Smooth muscle cell (in vitro differentiated cells): ENCODE measurements at regions not wholly inside any gene's neighbourhood (a gene's known extent, or its start where the extent isn't known, plus 50 kb on each side); places are given as distances from the start of the nearest gene placed in this dataset.

Experiments used
- DNase-seq: peaks from one replicate; lab custom pipeline; 2025; ENCODE audit not compliant: unreplicated experiment; lab: John Stamatoyannopoulos, UW
- H2AFZ ChIP-seq: fragments of 200-600 bp; sonication (generic); 2 replicates; pipeline ENCODE4 v1.6.0; 2016; ENCODE audit warnings: antibody characterized with exemption, low read depth, mild to moderate bottlenecking
- H3F3A ChIP-seq: fragments of 200-600 bp; sonication (generic); 2 replicates; pipeline ENCODE4 v1.6.0; 2017; ENCODE audit warnings: antibody characterized with exemption, low read depth
- H3K27ac ChIP-seq: fragments of 200-600 bp; sonication (generic); 2 replicates; pipeline ENCODE4 v1.5.1; 2016; ENCODE audit warnings: low read depth, mild to moderate bottlenecking
- H3K27me3 ChIP-seq: fragments of 200-600 bp; sonication (generic); 2 replicates; pipeline ENCODE4 v1.6.1; 2016; ENCODE audit warnings: low read depth, mild to moderate bottlenecking
- H3K36me3 ChIP-seq: fragments of 200-600 bp; sonication (generic); 2 replicates; pipeline ENCODE4 v1.5.1; 2016; ENCODE audit warnings: low read depth
- H3K4me1 ChIP-seq: fragments of 200-600 bp; sonication (generic); 2 replicates; pipeline ENCODE4 v1.5.1; 2016; ENCODE audit warnings: low read depth
- H3K4me2 ChIP-seq: fragments of 200-600 bp; sonication (generic); 2 replicates; pipeline ENCODE4 v1.6.0; 2016; ENCODE audit warnings: mild to moderate bottlenecking
- H3K4me3 ChIP-seq: fragments of 200-600 bp; sonication (generic); 2 replicates; pipeline ENCODE4 v1.5.1; 2016; ENCODE audit warnings: mild to moderate bottlenecking
- H3K79me2 ChIP-seq: fragments of 200-600 bp; sonication (generic); 2 replicates; pipeline ENCODE4 v1.6.0; 2016; ENCODE audit warnings: low read depth, mild to moderate bottlenecking
- H3K9ac ChIP-seq: fragments of 200-600 bp; sonication (generic); 2 replicates; pipeline ENCODE4 v1.6.0; 2016; ENCODE audit warnings: low read depth
- H3K9me3 ChIP-seq: fragments of 200-600 bp; sonication (generic); replicated peaks from 2 replicates; pipeline ENCODE4 v1.5.1; 2016; ENCODE audit warnings: low read depth
- H4K20me1 ChIP-seq: fragments of 200-600 bp; sonication (generic); 2 replicates; pipeline ENCODE4 v1.6.0; 2016; ENCODE audit warnings: low read depth
- CTCF ChIP-seq: fragments of 200-600 bp; sonication (generic); IDR thresholded peaks from 2 replicates; pipeline ENCODE4 v1.5.1; 2017; ENCODE audit warnings: borderline replicate concordance, mild to moderate bottlenecking, antibody characterized with exemption; ENCODE audit not compliant: insufficient read depth, poor library complexity, severe bottlenecking
- WGBS: methylation state at CpG from one replicate; pipeline ENCODE4 v1.1.7; 2016; ENCODE audit warnings: low lambda C conversion rate; 5-methylcytosine and 5-hydroxymethylcytosine counted together

GRCh38 chr6:22069306-22069800 is 227.5 kb downstream of the PRL start:
- H3K4me1 ChIP-seq = peaks cover 8% of the 10 kb centered on the region
- H3K4me2 ChIP-seq = no peak overlapping the region
- WGBS = 93% methylated on average over 3 of the region's 3 CpGs

GRCh38 chr6:22071270-22072041 is 225.4 kb downstream of the PRL start:
- WGBS = 37% methylated on average over 8 of the region's 8 CpGs
- H3K9me3 ChIP-seq = no peaks in the 10 kb centered on the region
- H3K9ac ChIP-seq = peak overlapping the region; percentile 43
- H3F3A ChIP-seq = peaks cover 3% of the 10 kb centered on the region
- peak overlapping the region; percentile 33 for H3K4me3 ChIP-seq
- peaks cover 8% of the 10 kb centered on the region for H3K4me1 ChIP-seq
- H3K36me3 ChIP-seq = peaks cover 7% of the 10 kb centered on the region
- H2AFZ ChIP-seq = peak overlapping the region; percentile 95
- peak overlapping the region; percentile 67 for H3K27ac ChIP-seq
- TF ChIP-seq CTCF = no peak
- peak overlapping the region; percentile 81 for H3K4me2 ChIP-seq
- no peaks in the 10 kb centered on the region for H4K20me1 ChIP-seq
- no peaks in the 10 kb centered on the region for H3K27me3 ChIP-seq
- H3K79me2 ChIP-seq = no peaks in the 10 kb centered on the region
- no peak for DNase-seq

More at GRCh38 chr6:22069306-22069800, 227.5 kb downstream of the PRL start:
- TF ChIP-seq CTCF = no peak
- DNase-seq = no peak
- Histone ChIP-seq H4K20me1 (no peaks in the 10 kb centered on the region), H2AFZ (no peak overlapping the region), H3K9me3 (no peaks in the 10 kb centered on the region), H3K27me3 (no peaks in the 10 kb centered on the region), H3K9ac (no peak overlapping the region), H3K79me2 (no peaks in the 10 kb centered on the region), H3K27ac (no peak overlapping the region), H3K4me3 (no peak overlapping the region), H3K36me3 (peaks cover 5% of the 10 kb centered on the region), H3F3A (peaks cover 3% of the 10 kb centered on the region)

- Histone ChIP-seq H3K4me2 (peak overlapping the region; percentile 13), H3K27me3 (no peaks in the 10 kb centered on the region), H3K36me3 (peaks cover 7% of the 10 kb centered on the region), H3K4me1 (peaks cover 8% of the 10 kb centered on the region), H4K20me1 (no peaks in the 10 kb centered on the region), H3K9ac (no peak overlapping the region), H3K79me2 (no peaks in the 10 kb centered on the region), H3F3A (no peaks in the 10 kb centered on the region), H2AFZ (no peak overlapping the region), H3K27ac (no peak overlapping the region), H3K4me3 (no peak overlapping the region), H3K9me3 (no peaks in the 10 kb centered on the region)
- DNase-seq = no peak
- TF ChIP-seq CTCF = no peak
Measured at GRCh38 chr6:22072949-22073348, 223.9 kb downstream of the PRL start.
